Neuronal stem cell (in vitro differentiated cells): ENCODE measurements at regions not wholly inside any gene's neighbourhood (a gene's known extent, or its start where the extent isn't known, plus 50 kb on each side); places are given as distances from the start of the nearest gene placed in this dataset.

Experiments used
- DNase-seq: peaks from one replicate; pipeline ENCODE4 v3.0.0-alpha.2; 2013; ENCODE audit warnings: low spot score
- H2AFZ ChIP-seq: one replicate; pipeline ENCODE4 v1.6.1; 2013; ENCODE audit warnings: mild to moderate bottlenecking, low read length, inconsistent platforms
- H2AK5ac ChIP-seq: 2 replicates; pipeline ENCODE4 v1.6.1; 2013; ENCODE audit warnings: low read depth, mild to moderate bottlenecking, inconsistent platforms, low read length, moderate library complexity, mixed read lengths
- H2BK120ac ChIP-seq: 2 replicates; pipeline ENCODE4 v1.6.1; 2013; ENCODE audit warnings: low read depth, mild to moderate bottlenecking, inconsistent platforms, low read length, moderate library complexity, mixed read lengths
- H2BK12ac ChIP-seq: one replicate; pipeline ENCODE4 v1.6.1; 2013; ENCODE audit warnings: low read length, inconsistent platforms
- H2BK15ac ChIP-seq: 2 replicates; pipeline ENCODE4 v1.6.1; 2013; ENCODE audit warnings: mild to moderate bottlenecking, low read length, inconsistent platforms, mixed read lengths
- H2BK5ac ChIP-seq: one replicate; pipeline ENCODE4 v1.6.1; 2013; ENCODE audit warnings: inconsistent platforms, mild to moderate bottlenecking, low read length, moderate library complexity
- H3K14ac ChIP-seq: one replicate; pipeline ENCODE4 v1.6.1; 2013; ENCODE audit warnings: low read length, inconsistent platforms
- H3K18ac ChIP-seq: 2 replicates; pipeline ENCODE4 v1.6.1; 2013; ENCODE audit warnings: low read length, inconsistent platforms
- H3K23ac ChIP-seq: 2 replicates; pipeline ENCODE4 v1.6.1; 2013; ENCODE audit warnings: low read depth, mild to moderate bottlenecking, mixed read lengths, low read length, inconsistent platforms; ENCODE audit not compliant: poor library complexity
- H3K27ac ChIP-seq: replicated peaks from 3 replicates; pipeline ENCODE4 v1.5.1; 2013; ENCODE audit warnings: low read length, inconsistent platforms
- H3K27me3 ChIP-seq, 3 experiments: 2 replicates each; pipeline ENCODE4 v1.6.1; 2013; ENCODE audit warnings: low read length in 3 of 3, mild to moderate bottlenecking in 2 of 3, inconsistent platforms in 1 of 3, low read depth in 1 of 3, mixed read lengths in 1 of 3, moderate library complexity in 1 of 3; ENCODE audit not compliant: control insufficient read depth in 3 of 3, insufficient read depth in 3 of 3
- H3K36me3 ChIP-seq, 2 donors: replicated peaks in 1 of 2; 2 replicates each; pipeline ENCODE4 v1.6.1; 2013; ENCODE audit warnings: low read length in 2 of 2; ENCODE audit not compliant: control insufficient read depth in 2 of 2, insufficient read depth in 2 of 2
- H3K4ac ChIP-seq: 2 replicates; pipeline ENCODE4 v1.6.1; 2013; ENCODE audit warnings: inconsistent platforms, mild to moderate bottlenecking, low read length, moderate library complexity
- H3K4me1 ChIP-seq, 2 donors: 1 replicate in 1 of 2; 2 replicates in 1 of 2; pipeline ENCODE4 v1.6.1; 2013; ENCODE audit warnings: low read length in 2 of 2, low read depth in 1 of 2; ENCODE audit not compliant: control insufficient read depth in 2 of 2, insufficient read depth in 1 of 2
- H3K4me2 ChIP-seq: one replicate; pipeline ENCODE4 v1.6.1; 2013; ENCODE audit warnings: mild to moderate bottlenecking, low read length, inconsistent platforms; ENCODE audit not compliant: insufficient read depth, poor library complexity, severe bottlenecking
- H3K4me3 ChIP-seq, 2 donors: 2 replicates each; pipeline ENCODE4 v1.5.1; 2013; ENCODE audit warnings: low read length in 2 of 2, mild to moderate bottlenecking in 2 of 2, inconsistent platforms in 1 of 2, moderate library complexity in 1 of 2
- H3K79me1 ChIP-seq: one replicate; pipeline ENCODE4 v1.6.1; 2013; ENCODE audit warnings: low read depth, mild to moderate bottlenecking, inconsistent platforms, low read length, moderate library complexity
- H3K9ac ChIP-seq: one replicate; pipeline ENCODE4 v1.6.1; 2013; ENCODE audit warnings: mild to moderate bottlenecking, low read depth, low read length, inconsistent platforms; ENCODE audit not compliant: poor library complexity
- H3K9me3 ChIP-seq, 2 donors: replicated peaks in 1 of 2; 2 replicates each; pipeline versions ENCODE3 to v1.6.1; 2013; ENCODE audit warnings: low read length in 2 of 2, mild to moderate bottlenecking in 2 of 2, inconsistent platforms in 1 of 2, low read depth in 1 of 2, mixed read lengths in 1 of 2, moderate library complexity in 1 of 2; ENCODE audit not compliant: control insufficient read depth in 2 of 2, insufficient read depth in 1 of 2
- H4K8ac ChIP-seq: one replicate; pipeline ENCODE4 v1.6.1; 2013; ENCODE audit warnings: low read depth, mild to moderate bottlenecking, inconsistent platforms, low read length, moderate library complexity
- H4K91ac ChIP-seq: one replicate; pipeline ENCODE4 v1.6.1; 2013; ENCODE audit warnings: low read length, low read depth, mild to moderate bottlenecking, inconsistent platforms; ENCODE audit not compliant: poor library complexity
- WGBS, 2 donors: extraction: QIAGEN DNeasy Blood & Tissue Kit; methylation state at CpG; one replicate each; pipeline ENCODE4 v1.1.7; 2013; ENCODE audit warnings: missing lambda C conversion rate in 2 of 2, mixed read lengths in 1 of 2; ENCODE audit not compliant: insufficient read length in 2 of 2, insufficient replicate concordance in 1 of 2; ENCODE audit errors: extremely low coverage in 2 of 2; 5-methylcytosine and 5-hydroxymethylcytosine counted together

DNA sequence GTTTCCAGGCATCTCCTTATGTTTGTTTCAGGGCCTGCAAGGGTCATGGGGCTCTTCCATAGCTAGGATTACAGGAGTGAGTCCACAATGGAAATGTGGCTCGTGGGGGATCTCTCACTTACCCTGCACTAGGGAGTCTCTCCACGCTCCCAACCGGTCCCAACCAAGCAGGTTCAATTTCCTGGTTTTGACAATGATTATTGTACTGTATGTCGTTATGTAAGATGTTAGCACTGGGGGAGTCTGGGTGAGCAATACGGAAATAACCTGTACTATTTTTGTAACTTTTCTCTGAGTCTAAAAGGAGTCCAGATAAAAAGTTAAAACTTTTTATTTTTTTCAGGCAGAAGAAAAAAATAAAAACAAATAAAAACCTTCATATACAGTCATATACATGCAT is 325.7 kb upstream of the RGS6 start:
- Histone ChIP-seq H3K36me3 (peaks cover 0 to 2% of the 10 kb centered on the region in 2 donors), H3K18ac (peak overlapping the region; percentile 60), H2AK5ac (no peak overlapping the region), H4K8ac (no peak overlapping the region), H3K4me2 (no peak overlapping the region), H2AFZ (no peak overlapping the region), H3K4me3 (no peak overlapping the region), H3K79me1 (peaks cover 10% of the 10 kb centered on the region), H3K4me1 (peaks cover 0 to 5% of the 10 kb centered on the region in 2 donors), H4K91ac (no peak overlapping the region), H3K9ac (peak overlapping the region; percentile 64), H3K14ac (no peak overlapping the region), H3K27me3 (no peaks in the 10 kb centered on the region), H2BK120ac (no peak overlapping the region), H3K23ac (no peak overlapping the region), H2BK15ac (no peak overlapping the region), H3K9me3 (peaks cover 3 to 12% of the 10 kb centered on the region in 2 donors), H2BK12ac (no peak overlapping the region), H2BK5ac (no peak overlapping the region), H3K27ac (no peak overlapping the region), H3K4ac (no peak overlapping the region)
- WGBS, 2 donors: no CpG with 5 or more reads among the region's 5 CpGs
- DNase-seq: no peak

- Histone ChIP-seq H3K4me3 (no peak overlapping the region), H3K4ac (no peak overlapping the region), H4K8ac (no peak overlapping the region), H3K79me1 (peaks cover 10% of the 10 kb centered on the region), H3K4me2 (no peak overlapping the region), H3K14ac (no peak overlapping the region), H2AFZ (no peak overlapping the region), H2BK15ac (no peak overlapping the region), H3K9ac (no peak overlapping the region), H3K27me3 (no peaks in the 10 kb centered on the region), H3K23ac (no peak overlapping the region), H2AK5ac (no peak overlapping the region), H2BK120ac (no peak overlapping the region), H4K91ac (no peak overlapping the region), H3K9me3 (peaks cover 3 to 12% of the 10 kb centered on the region in 2 donors), H2BK5ac (no peak overlapping the region), H3K4me1 (peaks cover 0 to 5% of the 10 kb centered on the region in 2 donors), H3K27ac (no peak overlapping the region), H3K36me3 (peaks cover 0 to 2% of the 10 kb centered on the region in 2 donors), H2BK12ac (no peak overlapping the region), H3K18ac (no peak overlapping the region)
- WGBS, 2 donors: no CpG with 5 or more reads among the region's 3 CpGs
- DNase-seq: no peak
Observed at GRCh38 chr14:71607056-71607455, 325.2 kb upstream of the RGS6 start.

- no peak overlapping the region for H3K18ac ChIP-seq
- no peak overlapping the region for H3K23ac ChIP-seq
- no peak overlapping the region for H2BK120ac ChIP-seq
- no peak overlapping the region for H3K4ac ChIP-seq
- H3K14ac ChIP-seq: no peak overlapping the region
- no peak overlapping the region for H3K9ac ChIP-seq
- DNase-seq: no peak
- no peak overlapping the region for H2BK12ac ChIP-seq
- peaks cover 8% of the 10 kb centered on the region for H3K79me1 ChIP-seq
- H2AK5ac ChIP-seq: no peak overlapping the region
- no peak overlapping the region for H4K91ac ChIP-seq
- H2AFZ ChIP-seq: no peak overlapping the region
- H3K9me3 ChIP-seq: peaks cover 3 to 6% of the 10 kb centered on the region in 2 donors
- no peaks in the 10 kb centered on the region for H3K27me3 ChIP-seq
- H3K4me2 ChIP-seq: no peak overlapping the region
- H3K36me3 ChIP-seq: peaks cover 0 to 2% of the 10 kb centered on the region in 2 donors
- H2BK15ac ChIP-seq: no peak overlapping the region
- no peak overlapping the region for H2BK5ac ChIP-seq
- no peak overlapping the region for H3K4me3 ChIP-seq
- H3K27ac ChIP-seq: no peak overlapping the region
- H3K4me1 ChIP-seq: peaks cover 0 to 3% of the 10 kb centered on the region in 2 donors
- H4K8ac ChIP-seq: no peak overlapping the region
Observed at GRCh38 chr14:71610149-71610548, 322.1 kb upstream of the RGS6 start.

DNA sequence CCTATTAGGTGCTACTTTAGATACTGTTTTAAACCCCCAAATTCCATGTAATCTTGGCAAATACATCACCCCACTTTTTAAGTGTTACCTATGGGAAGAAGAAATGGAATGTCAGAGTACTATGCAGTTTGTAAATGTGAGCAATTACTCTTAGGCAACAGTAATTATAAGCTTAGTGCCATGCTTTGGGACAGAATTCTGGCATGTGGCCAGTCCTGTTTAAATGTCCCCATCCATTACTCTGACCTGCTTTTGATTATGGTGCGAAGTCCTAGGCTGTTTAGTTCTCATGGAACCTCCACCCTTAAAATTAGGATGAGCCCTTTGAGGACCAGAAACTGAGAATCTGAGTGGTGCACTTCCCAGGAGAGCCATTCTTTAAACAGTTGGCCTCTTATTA is 321.4 kb upstream of the RGS6 start:
- Histone ChIP-seq H2BK12ac (no peak overlapping the region), H2BK15ac (no peak overlapping the region), H3K79me1 (peaks cover 4% of the 10 kb centered on the region), H2BK5ac (no peak overlapping the region), H2BK120ac (no peak overlapping the region), H2AFZ (no peak overlapping the region), H3K36me3 (no peaks in the 10 kb centered on the region), H3K14ac (no peak overlapping the region), H3K18ac (no peak overlapping the region), H2AK5ac (no peak overlapping the region), H4K8ac (no peak overlapping the region), H3K27me3 (no peaks in the 10 kb centered on the region), H3K4me2 (no peak overlapping the region), H3K4ac (no peak overlapping the region), H3K9me3 (peaks cover 0 to 3% of the 10 kb centered on the region in 2 donors), H3K4me3 (no peak overlapping the region), H3K23ac (no peak overlapping the region), H4K91ac (no peak overlapping the region), H3K4me1 (peaks cover 0 to 3% of the 10 kb centered on the region in 2 donors), H3K27ac (no peak overlapping the region), H3K9ac (no peak overlapping the region)
- no CpG with 5 or more reads among the region's 1 CpG for WGBS, 2 donors
- DNase-seq: no peak
